ENCODE measurements at regions not wholly inside any gene's neighbourhood (a gene's known extent, or its start where the extent isn't known, plus 50 kb on each side); places are given as distances from the start of the nearest gene placed in this dataset.

DNA sequence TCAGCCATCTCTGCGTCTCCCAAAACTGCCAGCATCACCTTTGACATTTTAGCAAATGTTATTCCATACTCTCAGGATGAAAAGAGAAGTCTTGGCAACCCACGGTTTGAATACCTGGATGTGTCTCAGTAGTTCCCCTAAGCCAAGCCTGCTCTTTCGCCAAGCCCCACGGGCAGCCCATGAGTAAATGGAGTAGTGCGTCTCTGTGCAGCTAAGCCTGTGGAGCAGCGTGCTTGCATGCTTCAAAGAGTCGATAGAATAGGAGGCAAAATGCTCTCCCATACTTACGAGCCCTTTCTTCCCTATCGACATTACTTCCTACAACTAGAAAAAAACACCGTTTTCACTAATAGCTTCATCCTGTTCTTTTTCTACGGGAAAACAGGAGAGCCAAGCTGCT, 634.5 kb upstream of the TMEM132C start:
- TF ChIP-seq POLR2AphosphoS5 (IDR thresholded peaks at IDR 0.05; ENCODE audit: low read depth, low read length), result no peak
- TF ChIP-seq, protein P1, sequence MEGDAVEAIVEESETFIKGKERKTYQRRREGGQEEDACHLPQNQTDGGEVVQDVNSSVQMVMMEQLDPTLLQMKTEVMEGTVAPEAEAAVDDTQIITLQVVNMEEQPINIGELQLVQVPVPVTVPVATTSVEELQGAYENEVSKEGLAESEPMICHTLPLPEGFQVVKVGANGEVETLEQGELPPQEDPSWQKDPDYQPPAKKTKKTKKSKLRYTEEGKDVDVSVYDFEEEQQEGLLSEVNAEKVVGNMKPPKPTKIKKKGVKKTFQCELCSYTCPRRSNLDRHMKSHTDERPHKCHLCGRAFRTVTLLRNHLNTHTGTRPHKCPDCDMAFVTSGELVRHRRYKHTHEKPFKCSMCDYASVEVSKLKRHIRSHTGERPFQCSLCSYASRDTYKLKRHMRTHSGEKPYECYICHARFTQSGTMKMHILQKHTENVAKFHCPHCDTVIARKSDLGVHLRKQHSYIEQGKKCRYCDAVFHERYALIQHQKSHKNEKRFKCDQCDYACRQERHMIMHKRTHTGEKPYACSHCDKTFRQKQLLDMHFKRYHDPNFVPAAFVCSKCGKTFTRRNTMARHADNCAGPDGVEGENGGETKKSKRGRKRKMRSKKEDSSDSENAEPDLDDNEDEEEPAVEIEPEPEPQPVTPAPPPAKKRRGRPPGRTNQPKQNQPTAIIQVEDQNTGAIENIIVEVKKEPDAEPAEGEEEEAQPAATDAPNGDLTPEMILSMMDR (IDR thresholded peaks at IDR 0.05; ENCODE audit: control extremely low read depth in 1 of 3, insufficient read depth in 1 of 3, low read depth in 1 of 3, low read length in 3 of 3), result no peak
- no peak for TF ChIP-seq POLR2A (IDR thresholded peaks at IDR 0.05; ENCODE audit: control extremely low read depth in 1 of 2, low read depth in 2 of 2, low read length in 2 of 2)
- TF ChIP-seq EP300 (IDR thresholded peaks at IDR 0.05; ENCODE audit: borderline replicate concordance in 1 of 2, low read depth in 2 of 2, low read length in 2 of 2), result no peak
